ENCODE measurements at regions not wholly inside any gene's neighbourhood (a gene's known extent, or its start where the extent isn't known, plus 50 kb on each side); places are given as distances from the start of the nearest gene placed in this dataset.

DNA sequence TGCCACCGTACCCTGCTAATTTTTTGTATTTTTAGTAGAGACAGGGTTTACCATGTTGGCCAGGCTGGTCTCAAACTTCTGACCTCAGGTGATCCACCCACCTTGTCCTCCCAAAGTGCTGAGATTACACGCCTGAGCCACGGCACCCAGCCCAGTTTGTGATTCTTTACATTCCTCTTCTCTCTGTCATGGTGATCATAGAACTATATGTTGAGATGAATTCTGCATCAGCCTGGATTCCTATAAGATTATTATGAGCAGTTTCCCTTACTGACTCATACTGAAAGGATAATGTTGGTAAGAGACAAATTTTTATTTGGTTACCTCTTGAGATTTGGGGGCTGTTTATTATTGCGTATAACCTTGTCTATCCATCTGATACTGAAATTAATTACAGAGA lies 121.5 kb upstream of the CSNK1A1L start:
- in situ Hi-C loops (cut with MboI) (no loop called here), intact Hi-C loops (cut with micrococcal nuclease) (no loop called here)
- Histone ChIP-seq H3K4me1 (replicated peaks in 1 of 2; ENCODE audit: control insufficient read depth in 2 of 2, insufficient read depth in 2 of 2, low read length in 2 of 2) (no peaks in the 10 kb centered on the region), H3K27ac (ENCODE audit: extremely low read depth, low read depth, low read length) (no peak overlapping the region), H3K4me2 (ENCODE audit: insufficient read depth, low read length) (no peak overlapping the region), H3K9me3 (replicated peaks; ENCODE audit: control insufficient read depth, insufficient read depth, low read depth, low read length) (no peaks in the 10 kb centered on the region), H3K27me3 (ENCODE audit: control insufficient read depth in 2 of 2, insufficient read depth in 2 of 2, low read length in 2 of 2) (no peaks in the 10 kb centered on the region), H2AFZ (ENCODE audit: low read depth, low read length) (no peak overlapping the region), H3K79me2 (ENCODE audit: control insufficient read depth, insufficient read depth, low read length) (no peaks in the 10 kb centered on the region), H3K9me1 (ENCODE audit: control insufficient read depth, insufficient read depth, low read length) (no peaks in the 10 kb centered on the region), H3K36me3 (ENCODE audit: control insufficient read depth, insufficient read depth, low read length) (no peaks in the 10 kb centered on the region), H3K9ac (ENCODE audit: insufficient read depth in 1 of 2, low read depth in 2 of 2, low read length in 2 of 2) (no peak overlapping the region), H3K4me3 (no peak overlapping the region), H4K20me1 (replicated peaks; ENCODE audit: control insufficient read depth, insufficient read depth, low read length) (no peaks in the 10 kb centered on the region)
- ATAC-seq (no peak), DNase-seq (ENCODE audit: extremely low read depth in 1 of 4, low spot score in 3 of 4) (no peak), FAIRE-seq (no peak)
- 2% methylated on average over 4 of the region's 4 CpGs for WGBS (ENCODE audit: insufficient coverage, low coverage, missing lambda C conversion rate)
- CTCF ChIA-PET (ENCODE audit: low intra/inter-chr PET ratio) = no interaction called here
- POLR2A ChIA-PET = no interaction called here
- no TSS peak for BruUV-seq (replicated peaks)
- no peak for TF ChIP-seq ZNF316 (IDR thresholded peaks at IDR 0.05)
- TF ChIP-seq, protein P1, sequence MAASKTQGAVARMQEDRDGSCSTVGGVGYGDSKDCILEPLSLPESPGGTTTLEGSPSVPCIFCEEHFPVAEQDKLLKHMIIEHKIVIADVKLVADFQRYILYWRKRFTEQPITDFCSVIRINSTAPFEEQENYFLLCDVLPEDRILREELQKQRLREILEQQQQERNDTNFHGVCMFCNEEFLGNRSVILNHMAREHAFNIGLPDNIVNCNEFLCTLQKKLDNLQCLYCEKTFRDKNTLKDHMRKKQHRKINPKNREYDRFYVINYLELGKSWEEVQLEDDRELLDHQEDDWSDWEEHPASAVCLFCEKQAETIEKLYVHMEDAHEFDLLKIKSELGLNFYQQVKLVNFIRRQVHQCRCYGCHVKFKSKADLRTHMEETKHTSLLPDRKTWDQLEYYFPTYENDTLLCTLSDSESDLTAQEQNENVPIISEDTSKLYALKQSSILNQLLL (CRISPR knock-in tag; IDR thresholded peaks at IDR 0.05; ENCODE audit: borderline replicate concordance) = no peak
- no peak for TF ChIP-seq FOXJ3 (CRISPR knock-in tag; IDR thresholded peaks at IDR 0.05)
- TF ChIP-seq CREB1 (IDR thresholded peaks at IDR 0.05) = no peak
- TF ChIP-seq CREB1 (CRISPR knock-in tag; IDR thresholded peaks at IDR 0.05) = no peak
- no peak for TF ChIP-seq FUS (optimal IDR thresholded peaks at IDR 0.05; ENCODE audit: low read depth, low read length)
- TF ChIP-seq, protein P2, sequence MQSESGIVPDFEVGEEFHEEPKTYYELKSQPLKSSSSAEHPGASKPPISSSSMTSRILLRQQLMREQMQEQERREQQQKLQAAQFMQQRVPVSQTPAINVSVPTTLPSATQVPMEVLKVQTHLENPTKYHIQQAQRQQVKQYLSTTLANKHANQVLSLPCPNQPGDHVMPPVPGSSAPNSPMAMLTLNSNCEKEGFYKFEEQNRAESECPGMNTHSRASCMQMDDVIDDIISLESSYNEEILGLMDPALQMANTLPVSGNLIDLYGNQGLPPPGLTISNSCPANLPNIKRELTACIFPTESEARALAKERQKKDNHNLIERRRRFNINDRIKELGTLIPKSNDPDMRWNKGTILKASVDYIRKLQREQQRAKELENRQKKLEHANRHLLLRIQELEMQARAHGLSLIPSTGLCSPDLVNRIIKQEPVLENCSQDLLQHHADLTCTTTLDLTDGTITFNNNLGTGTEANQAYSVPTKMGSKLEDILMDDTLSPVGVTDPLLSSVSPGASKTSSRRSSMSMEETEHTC (IDR thresholded peaks at IDR 0.05) = no peak
- TF ChIP-seq MYBL2 (IDR thresholded peaks at IDR 0.05; ENCODE audit: low read depth) = no peak
- TF ChIP-seq MYBL2 (CRISPR knock-in tag; IDR thresholded peaks at IDR 0.05; ENCODE audit: borderline replicate concordance) = no peak
- no peak for TF ChIP-seq ZNF134 (CRISPR knock-in tag; conservative IDR thresholded peaks at IDR 0.05)
- TF ChIP-seq, protein P3, sequence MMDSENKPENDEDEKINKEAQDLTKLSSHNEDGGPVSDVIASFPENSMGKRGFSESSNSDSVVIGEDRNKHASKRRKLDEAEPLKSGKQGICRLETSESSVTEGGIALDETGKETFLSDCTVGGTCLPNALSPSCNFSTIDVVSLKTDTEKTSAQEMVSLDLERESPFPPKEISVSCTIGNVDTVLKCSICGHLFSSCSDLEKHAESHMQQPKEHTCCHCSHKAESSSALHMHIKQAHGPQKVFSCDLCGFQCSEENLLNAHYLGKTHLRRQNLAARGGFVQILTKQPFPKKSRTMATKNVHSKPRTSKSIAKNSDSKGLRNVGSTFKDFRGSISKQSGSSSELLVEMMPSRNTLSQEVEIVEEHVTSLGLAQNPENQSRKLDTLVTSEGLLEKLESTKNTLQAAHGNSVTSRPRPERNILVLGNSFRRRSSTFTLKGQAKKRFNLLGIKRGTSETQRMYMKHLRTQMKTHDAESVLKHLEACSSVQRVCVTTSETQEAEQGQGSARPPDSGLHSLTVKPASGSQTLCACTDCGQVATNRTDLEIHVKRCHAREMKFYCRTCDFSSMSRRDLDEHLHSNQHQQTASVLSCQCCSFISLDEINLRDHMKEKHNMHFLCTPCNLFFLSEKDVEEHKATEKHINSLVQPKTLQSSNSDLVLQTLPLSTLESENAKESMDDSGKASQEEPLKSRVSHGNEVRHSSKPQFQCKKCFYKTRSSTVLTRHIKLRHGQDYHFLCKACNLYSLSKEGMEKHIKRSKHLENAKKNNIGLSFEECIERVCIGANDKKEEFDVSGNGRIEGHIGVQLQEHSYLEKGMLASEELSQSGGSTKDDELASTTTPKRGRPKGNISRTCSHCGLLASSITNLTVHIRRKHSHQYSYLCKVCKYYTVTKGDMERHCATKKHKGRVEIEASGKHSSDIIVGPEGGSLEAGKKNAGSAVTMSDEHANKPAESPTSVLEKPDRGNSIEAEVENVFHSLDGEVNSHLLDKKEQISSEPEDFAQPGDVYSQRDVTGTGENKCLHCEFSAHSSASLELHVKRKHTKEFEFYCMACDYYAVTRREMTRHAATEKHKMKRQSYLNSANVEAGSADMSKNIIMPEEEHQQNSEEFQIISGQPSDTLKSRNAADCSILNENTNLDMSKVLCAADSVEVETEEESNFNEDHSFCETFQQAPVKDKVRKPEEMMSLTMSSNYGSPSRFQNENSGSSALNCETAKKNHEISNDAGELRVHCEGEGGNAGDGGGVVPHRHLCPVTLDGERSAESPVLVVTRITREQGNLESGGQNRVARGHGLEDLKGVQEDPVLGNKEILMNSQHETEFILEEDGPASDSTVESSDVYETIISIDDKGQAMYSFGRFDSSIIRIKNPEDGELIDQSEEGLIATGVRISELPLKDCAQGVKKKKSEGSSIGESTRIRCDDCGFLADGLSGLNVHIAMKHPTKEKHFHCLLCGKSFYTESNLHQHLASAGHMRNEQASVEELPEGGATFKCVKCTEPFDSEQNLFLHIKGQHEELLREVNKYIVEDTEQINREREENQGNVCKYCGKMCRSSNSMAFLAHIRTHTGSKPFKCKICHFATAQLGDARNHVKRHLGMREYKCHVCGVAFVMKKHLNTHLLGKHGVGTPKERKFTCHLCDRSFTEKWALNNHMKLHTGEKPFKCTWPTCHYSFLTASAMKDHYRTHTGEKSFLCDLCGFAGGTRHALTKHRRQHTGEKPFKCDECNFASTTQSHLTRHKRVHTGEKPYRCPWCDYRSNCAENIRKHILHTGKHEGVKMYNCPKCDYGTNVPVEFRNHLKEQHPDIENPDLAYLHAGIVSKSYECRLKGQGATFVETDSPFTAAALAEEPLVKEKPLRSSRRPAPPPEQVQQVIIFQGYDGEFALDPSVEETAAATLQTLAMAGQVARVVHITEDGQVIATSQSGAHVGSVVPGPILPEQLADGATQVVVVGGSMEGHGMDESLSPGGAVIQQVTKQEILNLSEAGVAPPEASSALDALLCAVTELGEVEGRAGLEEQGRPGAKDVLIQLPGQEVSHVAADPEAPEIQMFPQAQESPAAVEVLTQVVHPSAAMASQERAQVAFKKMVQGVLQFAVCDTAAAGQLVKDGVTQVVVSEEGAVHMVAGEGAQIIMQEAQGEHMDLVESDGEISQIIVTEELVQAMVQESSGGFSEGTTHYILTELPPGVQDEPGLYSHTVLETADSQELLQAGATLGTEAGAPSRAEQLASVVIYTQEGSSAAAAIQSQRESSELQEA (IDR thresholded peaks at IDR 0.05; ENCODE audit: low read depth) = no peak
- TF ChIP-seq FOXK1 (CRISPR knock-in tag; IDR thresholded peaks at IDR 0.05; ENCODE audit: borderline replicate concordance) = no peak
- no peak for TF ChIP-seq NCOR1 (IDR thresholded peaks at IDR 0.05)
- no peak for TF ChIP-seq XRCC3 (IDR thresholded peaks at IDR 0.05)
- TF ChIP-seq POLR2B (IDR thresholded peaks at IDR 0.05; ENCODE audit: low read depth, partially characterized antibody) = no peak
- no peak for TF ChIP-seq TAL1 (IDR thresholded peaks at IDR 0.05)
